HG03439 (cell line): ENCODE measurements at regions not wholly inside any gene's neighbourhood (a gene's known extent, or its start where the extent isn't known, plus 50 kb on each side); places are given as distances from the start of the nearest gene placed in this dataset.
"Not testable (repeated sequence)": the region's sequence is repeated elsewhere in the genome, so short reads cannot be mapped to it uniquely, and the experiment has no call there.

Source experiments
- ATAC-seq: cut with Tn5 transposase; IDR thresholded peaks from one replicate; pipeline ENCODE4 v1.9.1; 2021; ENCODE audit warnings: mild to moderate bottlenecking, moderate library complexity; ENCODE audit not compliant: unreplicated experiment

DNA sequence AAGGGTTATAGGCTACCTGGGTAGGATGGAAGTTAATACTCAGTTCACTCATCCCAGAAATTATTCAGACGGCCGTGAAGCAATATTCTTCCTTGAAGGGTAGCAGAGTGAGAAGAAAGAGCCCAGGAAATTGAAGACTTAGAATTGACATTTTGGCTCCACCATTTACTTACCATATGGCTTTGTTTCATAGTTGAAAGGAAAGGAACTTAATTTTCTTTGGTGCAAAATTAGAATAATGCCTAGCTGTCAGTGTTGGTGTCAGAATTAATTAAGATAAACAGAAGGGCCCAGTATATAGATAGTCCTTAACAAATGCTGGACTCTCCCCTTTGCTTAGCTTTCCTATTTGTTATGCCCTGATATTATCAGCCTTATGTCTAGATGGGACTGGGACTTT lies 263.2 kb downstream of the KCNJ3 start:
- no peak for ATAC-seq

DNA sequence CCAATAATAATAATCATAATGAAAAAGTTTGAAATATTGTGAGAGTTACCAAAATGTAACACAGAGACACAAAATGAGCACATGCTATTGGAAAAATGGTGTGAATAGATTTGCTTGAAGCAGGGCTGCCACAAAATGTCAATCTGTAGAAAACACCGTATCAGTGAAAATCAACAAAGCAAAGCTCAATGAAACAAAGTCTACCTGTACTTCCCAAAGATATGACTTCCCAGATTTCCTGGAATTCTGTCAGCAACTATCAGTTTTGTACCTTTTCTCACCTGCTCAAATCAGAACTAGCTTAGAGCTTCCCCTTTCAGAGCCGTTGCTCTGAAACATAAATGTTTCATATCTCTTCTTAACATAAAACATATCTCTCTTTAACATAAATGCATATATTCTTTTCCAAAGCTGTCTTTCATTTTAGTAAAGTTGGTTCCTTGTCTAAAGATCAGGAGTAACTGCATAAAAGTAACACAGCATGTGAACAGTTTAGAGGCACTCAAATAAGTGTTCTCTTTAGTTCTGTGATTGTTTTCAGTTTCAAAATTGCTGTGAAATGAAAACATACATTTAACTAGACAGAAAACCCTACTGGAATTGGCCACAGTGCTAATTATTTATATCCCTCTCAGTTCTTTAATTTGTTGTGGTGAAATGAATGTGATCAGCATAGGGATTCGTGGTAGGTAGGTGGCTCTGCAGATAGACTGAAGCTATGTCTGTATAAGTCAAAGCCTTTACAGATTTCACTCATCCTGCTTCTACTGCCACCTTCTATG lies 262.5 kb downstream of the KCNJ3 start:
- ATAC-seq = peak; percentile 90

DNA sequence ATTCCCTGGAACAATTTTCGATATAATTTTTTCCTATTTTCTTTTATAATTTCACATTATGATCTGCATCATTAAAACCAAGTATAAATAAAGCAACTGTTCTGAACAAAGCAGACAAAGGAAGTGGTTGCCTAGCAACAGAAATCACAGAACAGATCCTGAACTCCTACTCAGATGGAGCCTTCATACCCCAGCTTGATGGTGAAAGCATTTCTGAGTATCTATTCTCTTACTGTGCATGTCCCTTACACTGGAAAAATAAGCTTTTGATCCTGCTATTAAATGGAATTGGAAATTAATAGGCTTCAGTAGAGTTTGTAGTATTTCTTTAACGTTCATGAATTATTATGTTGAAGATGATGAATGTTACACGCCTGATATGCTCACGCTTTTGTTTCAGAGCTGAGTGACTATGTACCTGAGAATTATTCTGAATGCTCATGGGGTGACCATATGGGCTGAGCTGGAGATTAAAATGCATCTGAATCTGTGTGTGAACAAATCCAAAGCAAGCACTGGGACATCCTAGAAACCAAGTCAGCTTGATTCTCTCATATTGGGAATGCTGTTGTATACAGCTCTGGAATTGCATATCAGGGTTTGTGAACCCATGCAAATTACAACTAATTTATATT lies 254.0 kb downstream of the KCNJ3 start:
- no peak for ATAC-seq

DNA sequence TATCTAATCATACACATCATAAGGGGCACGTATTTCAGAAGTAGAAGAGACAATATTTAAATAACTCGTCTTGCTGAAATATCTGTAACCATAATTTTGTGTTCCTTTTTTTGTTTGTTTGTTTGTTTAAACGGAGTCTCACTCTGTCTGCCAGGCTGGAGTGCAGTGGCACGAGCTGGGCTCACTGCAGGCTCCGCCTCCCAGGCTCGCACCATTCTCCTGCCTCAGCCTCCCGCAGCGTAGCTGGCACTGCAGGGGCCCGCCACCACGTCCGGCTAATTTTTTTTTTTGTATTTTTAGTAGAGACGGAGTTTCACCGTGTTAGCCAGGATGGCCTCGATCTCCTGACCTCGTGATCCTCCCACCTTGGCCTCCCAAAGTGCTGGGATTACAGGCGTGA lies 248.9 kb downstream of the KCNJ3 start:
- not testable (repeated sequence) for ATAC-seq

DNA sequence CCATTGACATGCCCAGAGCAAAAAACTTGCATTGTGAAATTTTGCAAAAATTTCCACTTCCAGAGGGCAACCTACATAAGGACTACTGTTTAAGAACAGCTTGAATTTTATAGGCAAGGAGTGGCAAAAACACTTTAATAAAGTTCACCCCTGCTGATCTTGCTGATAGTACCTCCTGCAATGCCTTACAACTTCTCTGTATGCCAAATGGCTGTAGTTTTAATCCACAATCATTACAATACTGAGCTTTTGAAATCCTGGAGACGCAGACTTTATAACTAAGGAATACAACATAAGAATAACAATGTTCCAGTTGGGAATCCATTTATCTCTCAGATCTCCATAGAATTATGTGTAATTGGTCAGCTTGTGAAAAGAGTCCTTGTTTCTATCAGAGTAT lies 247.5 kb downstream of the KCNJ3 start:
- ATAC-seq = no peak

DNA sequence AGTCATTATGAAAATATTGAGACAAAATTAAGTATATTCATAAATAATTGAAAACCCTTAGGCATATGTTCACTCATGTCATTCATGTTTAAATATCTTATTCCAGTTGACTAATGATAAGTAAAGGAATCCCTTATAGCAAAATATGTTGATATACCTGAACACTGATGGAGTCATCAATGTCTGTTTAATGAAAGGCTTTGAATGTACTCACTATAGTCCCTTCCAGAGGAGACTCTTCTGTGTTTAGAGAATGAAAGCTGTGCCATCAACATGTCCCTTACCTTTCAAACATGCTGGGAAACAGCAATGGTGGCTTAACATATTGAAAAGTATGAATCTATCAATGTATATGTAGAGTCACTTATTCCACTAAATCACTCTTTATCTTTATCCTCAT lies 242.9 kb downstream of the KCNJ3 start:
- ATAC-seq = no peak

DNA sequence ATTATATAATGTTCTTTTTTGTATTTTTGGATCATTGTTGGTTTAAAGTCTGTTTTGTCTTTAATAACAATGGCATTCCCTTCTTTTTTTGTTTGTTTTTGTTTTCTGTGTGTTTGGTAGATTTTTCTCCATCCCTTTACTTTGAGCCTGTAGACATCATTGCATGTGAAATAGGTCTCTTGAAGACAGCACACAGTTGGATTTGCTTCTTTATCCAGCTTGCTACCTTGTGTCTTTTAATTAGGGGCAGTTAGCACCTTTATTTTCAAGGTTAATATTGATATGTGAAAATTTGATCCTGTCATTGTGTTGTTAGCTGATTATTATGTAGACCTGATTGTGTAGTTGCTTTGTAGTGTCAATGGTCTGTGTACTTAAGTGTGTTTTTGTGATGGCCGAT lies 235.7 kb downstream of the KCNJ3 start:
- no peak for ATAC-seq

DNA sequence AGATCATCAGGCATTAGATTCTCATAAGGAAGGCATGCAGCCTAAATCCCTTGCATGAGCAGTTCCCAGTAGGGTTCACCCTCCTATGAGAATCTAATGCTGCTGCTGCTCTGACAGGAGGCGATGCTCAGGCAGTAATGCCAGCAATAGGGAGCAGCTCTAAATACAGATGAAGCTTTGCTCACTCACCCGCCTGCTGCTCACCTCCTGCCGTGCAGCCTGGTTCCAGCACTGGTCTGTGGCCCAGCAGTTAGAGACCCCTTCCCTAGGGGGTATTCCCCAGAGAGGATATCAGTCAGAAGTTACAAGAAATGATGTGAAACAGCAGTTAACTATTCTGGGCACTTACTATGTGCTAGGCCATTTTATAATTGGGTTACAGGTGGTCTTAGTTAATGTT lies 226.0 kb downstream of the KCNJ3 start:
- ATAC-seq = no peak

DNA sequence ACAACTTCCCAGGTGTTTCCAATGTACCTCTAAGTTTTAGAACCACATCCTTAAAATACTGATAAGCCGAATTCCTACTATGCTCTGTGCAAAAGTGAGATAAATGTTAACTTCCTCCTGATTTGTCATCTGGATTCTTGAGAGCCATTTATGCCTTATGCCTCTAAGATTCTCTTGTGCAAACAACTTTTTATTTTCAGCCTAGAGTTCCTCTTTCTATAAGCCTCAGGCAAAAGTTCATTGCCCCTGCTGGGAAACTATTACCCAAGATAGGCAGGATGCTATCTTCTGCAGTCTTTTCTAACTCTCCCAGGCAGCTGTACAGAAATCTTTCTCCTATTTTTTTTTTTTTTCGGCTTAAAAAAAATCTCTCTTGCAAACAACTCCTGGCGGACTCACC lies 216.1 kb downstream of the KCNJ3 start:
- no peak for ATAC-seq

DNA sequence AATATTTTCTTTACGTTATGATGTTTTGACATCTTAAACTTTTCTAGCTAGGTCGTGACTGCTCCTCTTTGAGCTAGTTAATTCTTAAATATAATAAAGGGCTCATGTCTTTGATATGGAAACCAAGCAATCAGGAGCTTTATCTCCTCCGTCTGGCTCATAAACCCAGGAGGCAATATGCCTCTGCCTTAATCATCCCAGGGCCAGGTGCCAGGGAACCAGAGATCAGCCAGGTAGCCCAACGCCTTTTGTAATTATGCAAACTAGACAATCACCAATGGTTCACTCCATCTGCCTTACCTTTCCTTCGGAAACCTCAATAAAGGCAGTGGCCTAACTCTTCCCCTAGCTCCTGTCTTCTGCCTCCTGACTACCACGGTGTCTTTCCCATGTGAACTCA lies 213.7 kb downstream of the KCNJ3 start:
- ATAC-seq = no peak

DNA sequence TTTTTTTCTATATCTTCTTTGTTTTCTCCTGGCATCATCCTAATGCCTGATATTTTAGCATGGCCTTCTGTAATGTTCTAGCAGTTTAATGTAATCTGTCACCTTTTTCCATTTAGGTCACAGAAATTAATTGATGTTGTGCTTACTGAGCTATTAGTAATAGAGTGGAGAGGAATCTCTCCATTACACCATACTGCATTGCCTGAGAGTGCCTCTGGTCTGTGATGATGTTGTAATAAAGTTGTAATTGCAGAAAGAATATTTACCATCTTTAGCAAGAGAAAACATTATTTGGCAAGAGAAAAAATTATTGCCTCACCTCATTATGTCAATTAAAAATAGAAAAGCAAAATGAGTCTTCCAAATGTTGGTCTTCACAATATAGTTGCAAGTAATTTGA lies 213.2 kb downstream of the KCNJ3 start:
- no peak for ATAC-seq

DNA sequence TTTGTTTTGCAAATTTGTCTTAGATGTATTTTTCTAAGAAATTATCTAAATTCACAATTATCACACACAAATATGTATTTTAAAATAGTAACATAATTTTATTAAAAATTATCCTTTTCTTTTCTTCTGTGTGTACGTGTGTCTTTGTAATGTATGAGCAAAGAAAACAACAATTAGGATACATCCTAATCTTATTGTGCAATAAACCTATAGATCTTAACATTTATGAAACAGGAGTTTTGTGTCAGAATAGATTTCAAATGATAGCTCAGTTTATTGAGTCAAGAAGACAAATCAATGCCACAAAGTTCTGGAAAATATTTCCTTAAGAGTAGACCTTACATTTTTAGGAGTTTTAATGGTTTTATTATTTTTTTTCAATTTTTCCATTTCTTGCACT lies 212.2 kb downstream of the KCNJ3 start:
- ATAC-seq = no peak

DNA sequence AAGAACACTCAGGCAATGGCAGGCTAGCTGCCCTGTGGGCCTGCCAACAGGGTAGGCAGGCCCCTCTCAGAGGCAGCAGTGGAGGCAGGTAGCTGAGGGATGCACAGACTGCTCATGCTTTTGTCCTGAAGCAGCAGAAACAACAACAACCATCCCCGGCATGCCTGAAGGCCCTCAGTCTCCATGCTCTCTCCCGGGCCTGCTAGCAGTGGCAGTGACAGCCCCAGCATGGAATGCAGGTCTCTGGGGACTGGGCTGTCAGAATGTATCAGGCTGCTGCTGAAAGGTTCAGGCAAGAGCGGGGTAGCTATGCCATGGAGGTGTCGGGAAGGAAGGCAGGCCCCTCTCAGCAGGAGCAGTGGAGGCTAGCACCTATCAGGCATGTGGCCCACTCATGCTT lies 209.8 kb downstream of the KCNJ3 start:
- ATAC-seq = no peak
